Large intestine (tissue), 3 donors: ENCODE measurements at regions not wholly inside any gene's neighbourhood (a gene's known extent, or its start where the extent isn't known, plus 50 kb on each side); places are given as distances from the start of the nearest gene placed in this dataset.

ENCODE experiments used
- DNase-seq, 2 donors: peaks; one replicate each; pipeline versions ENCODE4 v3.0.0 to v3.0.0-alpha.2; 2013
- H3K27ac ChIP-seq: one replicate; pipeline ENCODE4 v1.5.1; 2013; ENCODE audit warnings: low read length
- H3K27me3 ChIP-seq: 2 replicates; pipeline ENCODE4 v1.6.1; 2013; ENCODE audit warnings: low read length; ENCODE audit not compliant: control insufficient read depth, insufficient read depth
- H3K36me3 ChIP-seq: 2 replicates; pipeline ENCODE4 v1.6.1; 2013; ENCODE audit warnings: low read length; ENCODE audit not compliant: control insufficient read depth, insufficient read depth
- H3K4me1 ChIP-seq: one replicate; pipeline ENCODE4 v1.6.1; 2013; ENCODE audit warnings: low read length; ENCODE audit not compliant: control insufficient read depth, insufficient read depth
- H3K4me3 ChIP-seq: one replicate; pipeline ENCODE4 v1.5.1; 2013; ENCODE audit warnings: low read length
- H3K9me3 ChIP-seq: one replicate; pipeline ENCODE4 v1.6.1; 2013; ENCODE audit warnings: mild to moderate bottlenecking, low read depth, low read length, moderate library complexity; ENCODE audit not compliant: control insufficient read depth
- WGBS: methylation state at CpG from one replicate; pipeline ENCODE4 v1.1.5; 2013; ENCODE audit warnings: low lambda C conversion rate; ENCODE audit not compliant: insufficient coverage; 5-methylcytosine and 5-hydroxymethylcytosine counted together

GRCh38 chr7:377080-378040, 87.4 kb downstream of the FOXL3 start:
- Histone ChIP-seq H3K36me3 (no peaks in the 10 kb centered on the region), H3K9me3 (peaks cover 19% of the 10 kb centered on the region), H3K4me3 (no peak overlapping the region), H3K4me1 (peaks cover 62% of the 10 kb centered on the region), H3K27me3 (no peaks in the 10 kb centered on the region), H3K27ac (no peak overlapping the region)
- peak in 1 of 2 donors; percentile 35 for DNase-seq
- no CpG with 5 or more reads among the region's 35 CpGs for WGBS

DNA sequence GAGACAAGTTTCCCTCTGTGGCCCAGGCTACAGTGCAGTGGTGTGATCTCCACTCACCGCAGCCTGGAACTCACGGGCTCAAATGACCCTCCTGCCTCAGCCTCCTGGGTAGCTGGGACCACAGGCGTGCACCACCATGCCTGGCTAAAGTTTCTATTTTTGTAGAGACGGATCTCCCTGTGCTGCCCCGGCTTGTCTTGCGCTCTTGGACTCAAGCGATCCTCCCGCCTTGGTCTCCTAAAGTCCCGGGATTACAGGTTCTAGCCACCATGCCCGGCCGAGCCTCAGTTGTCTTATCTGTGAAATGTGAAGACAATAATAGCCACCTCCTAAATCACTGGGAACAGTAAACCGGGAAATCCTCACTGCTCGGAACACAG, 88.1 kb downstream of the FOXL3 start:
- Histone ChIP-seq H3K4me3 (no peak overlapping the region), H3K27me3 (no peaks in the 10 kb centered on the region)
- DNase-seq, result no peak

GRCh38 chr7:378551-379455, 88.8 kb downstream of the FOXL3 start:
- Histone ChIP-seq H3K4me3 (no peak overlapping the region), H3K9me3 (peaks cover 23% of the 10 kb centered on the region), H3K36me3 (no peaks in the 10 kb centered on the region), H3K27me3 (no peaks in the 10 kb centered on the region), H3K27ac (no peak overlapping the region), H3K4me1 (peaks cover 48% of the 10 kb centered on the region)
- WGBS, result no CpG with 5 or more reads among the region's 44 CpGs
- peak in 1 of 2 donors; percentile 74 for DNase-seq

More for the DNA sequence above, 88.1 kb downstream of the FOXL3 start:
- Histone ChIP-seq H3K9me3 (peaks cover 23% of the 10 kb centered on the region), H3K36me3 (no peaks in the 10 kb centered on the region), H3K27ac (no peak overlapping the region), H3K4me1 (peaks cover 55% of the 10 kb centered on the region)
- no CpG with 5 or more reads among the region's 13 CpGs for WGBS

GRCh38 chr7:379456-380138, 89.6 kb downstream of the FOXL3 start:
- Histone ChIP-seq H3K4me3 (no peak overlapping the region), H3K9me3 (peaks cover 27% of the 10 kb centered on the region), H3K36me3 (no peaks in the 10 kb centered on the region), H3K27ac (no peak overlapping the region), H3K4me1 (peaks cover 40% of the 10 kb centered on the region), H3K27me3 (no peaks in the 10 kb centered on the region)
- no CpG with 5 or more reads among the region's 45 CpGs for WGBS
- DNase-seq, result peak; percentile 47 to 65

- H3K36me3 ChIP-seq, result no peaks in the 10 kb centered on the region
- WGBS, result no CpG with 5 or more reads among the region's 15 CpGs
- peak in 1 of 2 donors; percentile 37 for DNase-seq
- no peaks in the 10 kb centered on the region for H3K27me3 ChIP-seq
- peaks cover 35% of the 10 kb centered on the region for H3K4me1 ChIP-seq
- H3K27ac ChIP-seq, result no peak overlapping the region
- no peak overlapping the region for H3K4me3 ChIP-seq
- H3K9me3 ChIP-seq, result peaks cover 30% of the 10 kb centered on the region
Observed at GRCh38 chr7:380139-380485, 90.1 kb downstream of the FOXL3 start.

GRCh38 chr7:380711-381210, 90.8 kb downstream of the FOXL3 start:
- Histone ChIP-seq H3K9me3 (peaks cover 30% of the 10 kb centered on the region), H3K27ac (no peak overlapping the region), H3K27me3 (no peaks in the 10 kb centered on the region), H3K4me1 (peaks cover 31% of the 10 kb centered on the region), H3K36me3 (no peaks in the 10 kb centered on the region), H3K4me3 (no peak overlapping the region)
- no peak for DNase-seq
- WGBS, result no CpG with 5 or more reads among the region's 8 CpGs

- Histone ChIP-seq H3K4me3 (no peak overlapping the region), H3K27ac (no peak overlapping the region), H3K9me3 (peaks cover 35% of the 10 kb centered on the region), H3K27me3 (no peaks in the 10 kb centered on the region), H3K4me1 (peaks cover 25% of the 10 kb centered on the region), H3K36me3 (no peaks in the 10 kb centered on the region)
- DNase-seq, result no peak
- no CpG with 5 or more reads among the region's 23 CpGs for WGBS
Observed at GRCh38 chr7:381211-382042, 91.5 kb downstream of the FOXL3 start.

DNA sequence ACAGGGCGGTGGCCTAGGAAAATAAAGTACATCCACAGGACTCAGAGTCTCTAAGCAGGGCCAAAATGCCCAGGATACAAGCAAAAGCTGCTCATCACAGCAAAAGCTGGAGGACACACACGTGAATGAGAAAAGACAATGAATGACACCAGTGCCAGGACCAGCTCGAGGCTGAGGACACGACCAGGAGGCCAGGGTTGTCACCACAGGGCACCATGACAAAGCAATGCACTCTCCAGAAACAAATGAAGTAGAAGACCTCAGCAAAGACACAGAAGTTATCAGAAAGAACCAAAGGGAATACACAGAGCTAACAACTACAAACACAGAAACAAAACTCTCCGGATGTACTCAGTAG, 92.1 kb downstream of the FOXL3 start:
- 0% methylated on average over 1 of the region's 5 CpGs for WGBS
- no peak overlapping the region for H3K4me3 ChIP-seq
- peaks cover 36% of the 10 kb centered on the region for H3K9me3 ChIP-seq
- H3K27me3 ChIP-seq, result no peaks in the 10 kb centered on the region
- no peak overlapping the region for H3K27ac ChIP-seq
- no peaks in the 10 kb centered on the region for H3K36me3 ChIP-seq
- no peak for DNase-seq
- H3K4me1 ChIP-seq, result peaks cover 19% of the 10 kb centered on the region

DNA sequence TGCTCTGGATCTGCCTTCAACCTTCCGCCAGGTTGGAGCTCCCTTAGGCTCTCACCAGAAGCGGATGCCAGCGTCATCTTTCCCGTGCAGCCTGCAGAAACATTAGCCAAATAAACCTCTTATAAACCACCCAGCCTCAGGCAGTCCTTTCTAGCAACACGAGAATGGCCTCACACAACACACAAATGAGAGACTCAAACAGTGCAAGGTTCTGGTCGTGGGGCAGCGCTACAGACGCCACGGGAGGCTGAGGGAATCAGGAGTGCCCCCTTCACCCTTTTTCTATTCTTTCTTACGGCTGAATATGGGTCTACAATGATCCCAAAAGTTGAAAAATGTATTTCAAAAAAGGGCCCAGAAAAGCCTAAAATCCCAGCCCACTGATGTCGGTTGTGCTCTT, 96.4 kb downstream of the FOXL3 start:
- no peak overlapping the region for H3K4me3 ChIP-seq

More for the DNA sequence above, 96.4 kb downstream of the FOXL3 start:
- peaks cover 39% of the 10 kb centered on the region for H3K9me3 ChIP-seq
- no peaks in the 10 kb centered on the region for H3K4me1 ChIP-seq
- DNase-seq, result no peak
- H3K36me3 ChIP-seq, result no peaks in the 10 kb centered on the region
- WGBS, result no CpG with 5 or more reads among the region's 11 CpGs
- no peak overlapping the region for H3K27ac ChIP-seq
- H3K27me3 ChIP-seq, result no peaks in the 10 kb centered on the region
